OCI-LY7 (cell line): ENCODE measurements at regions not wholly inside any gene's neighbourhood (a gene's known extent, or its start where the extent isn't known, plus 50 kb on each side); places are given as distances from the start of the nearest gene placed in this dataset.
A peak's percentile ranks its signal among the peaks of the same experiment; 100 is the strongest.

Experiments used
- BruUV-seq: library from RNA; stranded (reverse); fragments of 400-500 nt; replicated peaks from 2 replicates; lab custom pipeline; 2021; lab: Mats Ljungman, UMichigan
- CTCF ChIA-PET: fragments of 300-600 bp; sonication (Branson Sonifier 250); formaldehyde crosslinking; loops from one replicate; lab custom pipeline; 2022; ENCODE audit warnings: antibody characterized with exemption; ENCODE audit not compliant: unreplicated experiment; lab: Charles Lee
- POLR2A ChIA-PET: fragments of 300-600 bp; sonication (Branson Sonifier 250); formaldehyde crosslinking; loops from one replicate; lab custom pipeline; 2022; ENCODE audit warnings: antibody characterized with exemption; lab: Charles Lee
- DNase-seq: peaks from one replicate; pipeline ENCODE4 v3.0.0-alpha.2; 2015; ENCODE audit warnings: low spot score
- H2AFZ ChIP-seq: fragments of 200-600 bp; sonication (generic), shearing (Covaris generic); 2 replicates; pipeline ENCODE4 v1.6.1; 2014; ENCODE audit warnings: mild to moderate bottlenecking, antibody characterized with exemption, low read length, moderate library complexity
- H3K27ac ChIP-seq: fragments of 200-600 bp; sonication (generic); 2 replicates; pipeline ENCODE4 v1.5.1; 2014; ENCODE audit warnings: mixed run types, low read depth, mild to moderate bottlenecking, moderate library complexity, low read length, inconsistent platforms; ENCODE audit not compliant: poor library complexity, severe bottlenecking
- H3K36me3 ChIP-seq: fragments of 200-600 bp; sonication (generic); 2 replicates; pipeline ENCODE4 v1.6.1; 2014; ENCODE audit warnings: mild to moderate bottlenecking, antibody characterized with exemption, low read length, moderate library complexity, mixed read lengths; ENCODE audit not compliant: insufficient read depth
- H3K4me1 ChIP-seq: fragments of 200-600 bp; sonication (generic); 2 replicates; pipeline ENCODE4 v1.5.1; 2014; ENCODE audit warnings: mild to moderate bottlenecking, low read length; ENCODE audit not compliant: insufficient read depth, poor library complexity, severe bottlenecking
- H3K4me2 ChIP-seq: fragments of 200-600 bp; sonication (generic); 2 replicates; pipeline ENCODE4 v1.6.1; 2014; ENCODE audit warnings: mild to moderate bottlenecking, low read length
- H3K4me3 ChIP-seq: fragments of 200-600 bp; sonication (generic); 2 replicates; pipeline ENCODE4 v1.5.1; 2014; ENCODE audit warnings: mild to moderate bottlenecking, low read depth, low read length; ENCODE audit not compliant: poor library complexity, severe bottlenecking
- H3K79me2 ChIP-seq: fragments of 200-600 bp; sonication (generic); 2 replicates; pipeline ENCODE4 v1.6.1; 2016; ENCODE audit warnings: low read depth, mild to moderate bottlenecking, low read length, moderate library complexity, mixed read lengths; ENCODE audit not compliant: insufficient read depth
- H3K9me2 ChIP-seq: fragments of 200-600 bp; sonication (generic); 2 replicates; pipeline ENCODE4 v1.6.1; 2016; ENCODE audit warnings: mild to moderate bottlenecking, low read length, mixed read lengths; ENCODE audit not compliant: insufficient read depth
- H3K9me3 ChIP-seq: fragments of 200-600 bp; sonication (generic); 2 replicates; pipeline ENCODE4 v1.6.1; 2014; ENCODE audit warnings: mild to moderate bottlenecking, mixed run types, low read length, mixed read lengths
- H4K20me1 ChIP-seq: fragments of 200-600 bp; sonication (generic); 2 replicates; pipeline ENCODE4 v1.6.1; 2014; ENCODE audit warnings: mild to moderate bottlenecking, antibody characterized with exemption, low read length, moderate library complexity, mixed read lengths; ENCODE audit not compliant: insufficient read depth
- EZH2phosphoT487 ChIP-seq: fragments of 200-600 bp; sonication (generic); IDR thresholded peaks from 2 replicates; pipeline ENCODE4 v1.6.1; 2018; ENCODE audit warnings: low read depth, borderline replicate concordance, mild to moderate bottlenecking, mixed run types, antibody characterized with exemption, low read length, moderate library complexity, mixed read lengths
- intact Hi-C: fragments of 100-400 bp; cut with micrococcal nuclease; formaldehyde crosslinking; loops from one replicate; pipeline ENCODE4 v1.10.0; 2022; ENCODE audit not compliant: unreplicated experiment
- TF ChIP-seq, protein P1 (sequence below): fragments of 200-600 bp; sonication (generic); conservative IDR thresholded peaks from 2 replicates; pipeline ENCODE4 v1.5.1; 2014; ENCODE audit warnings: mild to moderate bottlenecking, antibody characterized with exemption, low read length, moderate library complexity, mixed read lengths

- Histone ChIP-seq H3K79me2 (no peaks in the 10 kb centered on the region), H3K27ac (no peak overlapping the region), H3K9me2 (no peaks in the 10 kb centered on the region), H3K4me2 (0 out of 2 replicates have a peak overlapping the region, but pooled peaks have one; percentile 42), H4K20me1 (no peaks in the 10 kb centered on the region), H3K4me3 (no peak overlapping the region), H2AFZ (no peak overlapping the region), H3K4me1 (no peaks in the 10 kb centered on the region), H3K9me3 (no peaks in the 10 kb centered on the region), H3K36me3 (no peaks in the 10 kb centered on the region)
- POLR2A ChIA-PET: no interaction called here
- CTCF ChIA-PET: no interaction called here
- intact Hi-C loops: loop anchor here (5.0 kb wide), 1 partner anchor 691 kb away; no protein-coding TSS in a partner anchor
- no peak for DNase-seq
- no TSS peak for BruUV-seq
- TF ChIP-seq EZH2phosphoT487: no peak
- TF ChIP-seq, protein P1, sequence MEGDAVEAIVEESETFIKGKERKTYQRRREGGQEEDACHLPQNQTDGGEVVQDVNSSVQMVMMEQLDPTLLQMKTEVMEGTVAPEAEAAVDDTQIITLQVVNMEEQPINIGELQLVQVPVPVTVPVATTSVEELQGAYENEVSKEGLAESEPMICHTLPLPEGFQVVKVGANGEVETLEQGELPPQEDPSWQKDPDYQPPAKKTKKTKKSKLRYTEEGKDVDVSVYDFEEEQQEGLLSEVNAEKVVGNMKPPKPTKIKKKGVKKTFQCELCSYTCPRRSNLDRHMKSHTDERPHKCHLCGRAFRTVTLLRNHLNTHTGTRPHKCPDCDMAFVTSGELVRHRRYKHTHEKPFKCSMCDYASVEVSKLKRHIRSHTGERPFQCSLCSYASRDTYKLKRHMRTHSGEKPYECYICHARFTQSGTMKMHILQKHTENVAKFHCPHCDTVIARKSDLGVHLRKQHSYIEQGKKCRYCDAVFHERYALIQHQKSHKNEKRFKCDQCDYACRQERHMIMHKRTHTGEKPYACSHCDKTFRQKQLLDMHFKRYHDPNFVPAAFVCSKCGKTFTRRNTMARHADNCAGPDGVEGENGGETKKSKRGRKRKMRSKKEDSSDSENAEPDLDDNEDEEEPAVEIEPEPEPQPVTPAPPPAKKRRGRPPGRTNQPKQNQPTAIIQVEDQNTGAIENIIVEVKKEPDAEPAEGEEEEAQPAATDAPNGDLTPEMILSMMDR: no peak
Measured at GRCh38 chr5:5886353-5886752, 463.9 kb downstream of the ICE1 start.

GRCh38 chr5:5885782-5886181 lies 463.3 kb downstream of the ICE1 start:
- no peak for DNase-seq
- Histone ChIP-seq H3K9me3 (no peaks in the 10 kb centered on the region), H3K36me3 (no peaks in the 10 kb centered on the region), H3K79me2 (no peaks in the 10 kb centered on the region), H2AFZ (no peak overlapping the region), H3K4me1 (no peaks in the 10 kb centered on the region), H3K27ac (no peak overlapping the region), H3K9me2 (no peaks in the 10 kb centered on the region), H3K4me3 (no peak overlapping the region), H4K20me1 (no peaks in the 10 kb centered on the region), H3K4me2 (no peak overlapping the region)
- intact Hi-C loops: loop anchor here (5.0 kb wide), 1 partner anchor 692 kb away; no protein-coding TSS in a partner anchor
- POLR2A ChIA-PET: interaction anchor here (0.5 kb wide), 1 partner anchor 544 kb away, joined by 5 read pairs; no protein-coding TSS in a partner anchor
- TF ChIP-seq, protein P1: no peak
- no peak for TF ChIP-seq EZH2phosphoT487
- CTCF ChIA-PET: no interaction called here
- no TSS peak for BruUV-seq

DNA sequence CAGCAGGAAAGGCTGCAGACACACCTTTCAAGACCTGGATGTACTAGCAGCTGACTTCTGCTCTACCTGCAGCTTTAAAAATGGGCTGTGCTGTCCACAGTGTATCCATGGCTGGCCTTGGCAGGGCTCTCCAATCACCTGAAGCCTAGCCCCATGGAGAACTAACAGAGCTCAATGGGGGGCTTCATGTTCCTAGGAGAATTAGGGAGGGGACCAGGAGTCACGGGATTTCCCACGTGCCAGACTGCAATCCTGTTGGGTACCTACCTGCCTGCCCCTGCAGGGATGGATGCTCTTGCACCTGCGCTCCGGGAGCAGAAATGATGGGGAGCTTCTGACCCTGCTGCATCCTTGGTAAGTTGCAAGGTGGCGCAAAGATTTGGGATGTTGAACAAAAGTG lies 462.1 kb downstream of the ICE1 start:
- POLR2A ChIA-PET: no interaction called here

More for the DNA sequence above, 462.1 kb downstream of the ICE1 start:
- no peak overlapping the region for H3K4me2 ChIP-seq
- intact Hi-C loops: no loop called here
- H3K9me2 ChIP-seq: no peaks in the 10 kb centered on the region
- BruUV-seq: no TSS peak
- no peak overlapping the region for H3K4me3 ChIP-seq
- DNase-seq: no peak
- no peaks in the 10 kb centered on the region for H4K20me1 ChIP-seq
- no peaks in the 10 kb centered on the region for H3K4me1 ChIP-seq
- H3K79me2 ChIP-seq: no peaks in the 10 kb centered on the region
- H3K9me3 ChIP-seq: no peaks in the 10 kb centered on the region
- H3K36me3 ChIP-seq: no peaks in the 10 kb centered on the region
- TF ChIP-seq, protein P1: no peak
- no peak for TF ChIP-seq EZH2phosphoT487
- H3K27ac ChIP-seq: no peak overlapping the region
- H2AFZ ChIP-seq: no peak overlapping the region
- CTCF ChIA-PET: no interaction called here
